Cardiac septum (tissue), 1 donor: ENCODE measurements at regions not wholly inside any gene's neighbourhood (a gene's known extent, or its start where the extent isn't known, plus 50 kb on each side); places are given as distances from the start of the nearest gene placed in this dataset.
"Not testable (repeated sequence)": the region's sequence is repeated elsewhere in the genome, so short reads cannot be mapped to it uniquely, and the experiment has no call there.

Experiments used
- DNase-seq: peaks from one replicate; pipeline ENCODE4 v3.0.0-alpha.2; 2020; ENCODE audit warnings: low spot score
- intact Hi-C: fragments of 100-400 bp; cut with DNase I; formaldehyde crosslinking; loops from one replicate; pipeline ENCODE4 v1.14.0; 2022
- donor health status: DM: no; HTN: no; CAD: no.

- DNase-seq: no peak
- intact Hi-C loops: no loop called here
These were observed 193.8 kb downstream of the POM121L12 start for GRCh38 chr7:53229202-53229601.

GRCh38 chr7:53237344-53237913 is 202.0 kb downstream of the POM121L12 start:
- DNase-seq: no peak

GRCh38 chr7:53238021-53238605 is 202.7 kb downstream of the POM121L12 start:
- intact Hi-C loops: loop anchor here (5.0 kb wide), 1 partner anchor 126 kb away; no protein-coding TSS in a partner anchor
- DNase-seq: no peak

More at GRCh38 chr7:53237344-53237913, 202.0 kb downstream of the POM121L12 start:
- intact Hi-C loops: loop anchor here (5.0 kb wide), 1 partner anchor 125 kb away; no protein-coding TSS in a partner anchor

GRCh38 chr7:53239151-53239550 is 203.7 kb downstream of the POM121L12 start:
- DNase-seq: not testable (repeated sequence)
- intact Hi-C loops: loop anchor here (5.0 kb wide), 1 partner anchor 127 kb away; no protein-coding TSS in a partner anchor

- DNase-seq: no peak
- intact Hi-C loops: no loop called here
These were observed 210.3 kb downstream of the POM121L12 start for GRCh38 chr7:53245721-53246120.

- intact Hi-C loops: no loop called here
- no peak for DNase-seq
These were observed 211.5 kb downstream of the POM121L12 start for GRCh38 chr7:53246957-53247356.

- DNase-seq: no peak
- intact Hi-C loops: no loop called here
These were observed 217.1 kb downstream of the POM121L12 start for GRCh38 chr7:53252539-53252938.

- intact Hi-C loops: no loop called here
- DNase-seq: no peak
These were observed 236.6 kb downstream of the POM121L12 start for GRCh38 chr7:53272081-53272480.

GRCh38 chr7:53281312-53281711 is 245.9 kb downstream of the POM121L12 start:
- DNase-seq: no peak
- intact Hi-C loops: no loop called here

- intact Hi-C loops: no loop called here
- DNase-seq: no peak
These were observed 256.9 kb downstream of the POM121L12 start for GRCh38 chr7:53292341-53292740.

GRCh38 chr7:53302496-53303246 is 267.2 kb downstream of the POM121L12 start:
- no peak for DNase-seq
- intact Hi-C loops: no loop called here

GRCh38 chr7:53303781-53304180 is 268.3 kb downstream of the POM121L12 start:
- intact Hi-C loops: no loop called here
- DNase-seq: no peak

GRCh38 chr7:53306846-53307245 is 271.4 kb downstream of the POM121L12 start:
- intact Hi-C loops: no loop called here
- no peak for DNase-seq

- DNase-seq: no peak
- intact Hi-C loops: no loop called here
These were observed 275.8 kb downstream of the POM121L12 start for GRCh38 chr7:53311205-53311604.

- intact Hi-C loops: no loop called here
- no peak for DNase-seq
These were observed 280.5 kb downstream of the POM121L12 start for GRCh38 chr7:53315981-53316380.

GRCh38 chr7:53318566-53318965 is 283.1 kb downstream of the POM121L12 start:
- DNase-seq: no peak
- intact Hi-C loops: no loop called here

GRCh38 chr7:53325061-53325460 is 289.6 kb downstream of the POM121L12 start:
- intact Hi-C loops: no loop called here
- no peak for DNase-seq

GRCh38 chr7:53326634-53327033 is 291.2 kb downstream of the POM121L12 start:
- intact Hi-C loops: no loop called here
- no peak for DNase-seq

- intact Hi-C loops: no loop called here
- no peak for DNase-seq
These were observed 300.8 kb downstream of the POM121L12 start for GRCh38 chr7:53336105-53336668.

- DNase-seq: no peak
- intact Hi-C loops: no loop called here
These were observed 304.8 kb downstream of the POM121L12 start for GRCh38 chr7:53340220-53340619.
